ENCODE measurements at regions not wholly inside any gene's neighbourhood (a gene's known extent, or its start where the extent isn't known, plus 50 kb on each side); places are given as distances from the start of the nearest gene placed in this dataset.

DNA sequence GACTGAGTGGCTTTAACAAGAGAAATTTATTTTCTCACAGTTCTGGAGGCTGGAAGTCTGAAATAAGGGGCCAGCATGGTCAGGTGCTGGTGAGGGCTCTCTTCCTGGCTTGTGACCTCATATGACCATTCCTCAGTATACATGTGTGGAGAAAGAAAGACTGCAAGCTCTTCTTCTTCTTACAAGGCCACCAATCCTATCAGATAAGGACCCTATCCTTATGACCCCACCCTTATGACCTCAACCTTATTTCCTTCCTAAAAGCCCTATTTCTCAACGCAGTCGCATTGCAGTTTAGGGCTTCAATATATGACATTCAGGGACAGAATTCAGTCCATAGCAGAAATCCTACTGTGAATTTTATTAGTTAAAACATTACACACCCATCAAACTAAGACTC is 124.4 kb upstream of the RAG2 start:
- intact Hi-C loops (cut with micrococcal nuclease), result no loop called here
- no peak overlapping the region for H3K4me3 ChIP-seq (ENCODE audit: low read length in 2 of 2)
- no peaks in the 10 kb centered on the region for H3K27me3 ChIP-seq (ENCODE audit: insufficient read depth, low read length)
- H3K27ac ChIP-seq (ENCODE audit: low read depth, low read length), result no peak overlapping the region
- H3K4me1 ChIP-seq (ENCODE audit: insufficient read depth, low read length), result no peaks in the 10 kb centered on the region
- Mint-ChIP-seq H3K4me3 (no peak overlapping the region), H3K27me3 (peaks cover 12 to 21% of the 10 kb centered on the region in 2 donors), H3K9me3 (no peaks in the 10 kb centered on the region), H3K27ac (no peak overlapping the region), H3K36me3 (no peaks in the 10 kb centered on the region), H3K4me1 (no peaks in the 10 kb centered on the region)
- no peaks in the 10 kb centered on the region for H3K36me3 ChIP-seq (ENCODE audit: insufficient read depth, low read length)
- no peaks in the 10 kb centered on the region for H3K9me3 ChIP-seq (ENCODE audit: control insufficient read depth in 1 of 2, low read length in 2 of 2)
- ChIA-PET POLR2A (ENCODE audit: partially characterized antibody) (no interaction called here), CTCF (ENCODE audit: partially characterized antibody) (interaction anchor here (3.0 kb wide), 1 partner anchor 25 kb away, joined by 12 read pairs; no protein-coding TSS in a partner anchor)
- DNase-seq, result no peak

DNA sequence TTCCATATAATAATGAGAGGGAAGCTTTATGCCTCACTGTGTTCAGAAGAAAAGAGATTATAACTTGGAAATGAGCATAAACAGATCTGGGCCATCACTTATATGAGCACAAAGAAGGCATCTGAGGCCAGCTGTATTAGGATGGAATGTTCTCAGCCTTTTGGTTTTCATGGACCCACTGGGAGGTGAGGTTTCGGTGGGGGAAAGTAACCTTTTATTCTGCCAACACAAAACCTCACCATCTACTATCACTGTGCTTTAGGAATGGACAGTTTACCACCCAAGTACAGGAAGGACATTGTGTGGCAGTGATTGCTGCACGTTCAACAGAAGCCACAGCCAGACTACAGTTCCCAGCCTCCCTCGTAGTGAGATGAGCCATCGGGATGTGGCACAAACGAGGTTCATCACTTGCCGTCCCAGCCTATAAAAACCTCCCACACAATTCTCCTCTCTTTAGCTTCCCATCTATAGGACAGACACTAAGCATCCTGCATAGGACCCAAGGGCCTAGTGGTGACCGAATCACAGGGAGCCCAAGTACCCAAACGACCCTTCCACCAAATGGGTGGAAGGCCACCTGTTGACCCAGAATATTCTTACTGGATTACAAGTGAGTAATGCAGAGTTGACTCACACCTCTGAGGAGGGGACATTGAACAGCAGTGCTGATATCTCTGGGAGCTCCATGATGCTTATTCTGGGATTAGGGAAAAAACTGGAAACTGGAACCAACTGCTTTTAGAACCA is 121.5 kb upstream of the RAG2 start:
- POLR2A ChIA-PET (ENCODE audit: partially characterized antibody), result no interaction called here
- H3K27ac Mint-ChIP-seq, result no peak overlapping the region
- no peaks in the 10 kb centered on the region for H3K4me1 Mint-ChIP-seq

DNA sequence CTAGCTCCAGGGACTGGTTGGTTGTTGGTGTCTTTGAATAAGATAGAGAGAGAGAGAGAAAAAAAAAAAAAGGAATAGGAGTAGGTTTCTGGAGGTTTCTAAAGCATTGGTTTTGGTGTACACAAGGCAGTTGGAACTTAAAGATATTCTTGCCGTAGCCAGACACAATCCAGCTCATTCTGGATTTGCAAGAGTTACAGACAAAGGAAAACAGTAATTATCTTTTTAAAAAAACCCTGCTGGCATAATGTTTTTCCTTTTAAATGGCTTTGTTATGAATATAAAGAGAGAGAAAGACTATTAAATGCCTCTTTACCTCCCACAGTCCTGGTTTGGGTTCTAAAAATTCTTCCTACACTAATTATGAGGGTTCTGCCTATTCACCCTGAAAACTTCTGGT is 120.4 kb upstream of the RAG2 start:
- intact Hi-C loops (cut with micrococcal nuclease), result no loop called here
- Histone ChIP-seq H3K36me3 (ENCODE audit: insufficient read depth, low read length) (no peaks in the 10 kb centered on the region), H3K27me3 (ENCODE audit: insufficient read depth, low read length) (no peaks in the 10 kb centered on the region), H3K27ac (ENCODE audit: low read depth, low read length) (no peak overlapping the region), H3K9me3 (ENCODE audit: control insufficient read depth in 1 of 2, low read length in 2 of 2) (no peaks in the 10 kb centered on the region), H3K4me3 (ENCODE audit: low read length in 2 of 2) (no peak overlapping the region), H3K4me1 (ENCODE audit: insufficient read depth, low read length) (no peaks in the 10 kb centered on the region)
- POLR2A ChIA-PET (ENCODE audit: partially characterized antibody), result no interaction called here
- Mint-ChIP-seq H3K9me3 (peaks cover 0 to 1% (median 0%) of the 10 kb centered on the region in 8 donors), H3K4me3 (no peak overlapping the region), H3K27ac (no peak overlapping the region), H3K36me3 (no peaks in the 10 kb centered on the region), H3K4me1 (no peaks in the 10 kb centered on the region), H3K27me3 (peaks cover 3 to 16% of the 10 kb centered on the region in 2 donors)
- CTCF ChIA-PET (ENCODE audit: partially characterized antibody), result interaction anchor here (1.4 kb wide), 1 partner anchor 29 kb away, joined by 8 read pairs; no protein-coding TSS in a partner anchor
- DNase-seq, result no peak

More for the DNA sequence above, 121.5 kb upstream of the RAG2 start:
- no peaks in the 10 kb centered on the region for H3K36me3 Mint-ChIP-seq
- Histone ChIP-seq H3K9me3 (ENCODE audit: control insufficient read depth in 1 of 2, low read length in 2 of 2) (no peaks in the 10 kb centered on the region), H3K27me3 (ENCODE audit: insufficient read depth, low read length) (no peaks in the 10 kb centered on the region), H3K4me1 (ENCODE audit: insufficient read depth, low read length) (no peaks in the 10 kb centered on the region), H3K4me3 (ENCODE audit: low read length in 2 of 2) (no peak overlapping the region), H3K27ac (ENCODE audit: low read depth, low read length) (no peak overlapping the region), H3K36me3 (ENCODE audit: insufficient read depth, low read length) (no peaks in the 10 kb centered on the region)
- peaks cover 4 to 17% of the 10 kb centered on the region in 2 donors for H3K27me3 Mint-ChIP-seq
- H3K9me3 Mint-ChIP-seq, result peaks cover 0 to under 1% (median 0%) of the 10 kb centered on the region in 8 donors
- DNase-seq, result no peak
- CTCF ChIA-PET (ENCODE audit: partially characterized antibody), result interaction anchor here (0.7 to 1.2 kb wide), 2 partner anchors 9 to 17 kb away, joined by 3 to 4 read pairs; no protein-coding TSS in a partner anchor
- intact Hi-C loops (cut with micrococcal nuclease), result no loop called here
- H3K4me3 Mint-ChIP-seq, result no peak overlapping the region

DNA sequence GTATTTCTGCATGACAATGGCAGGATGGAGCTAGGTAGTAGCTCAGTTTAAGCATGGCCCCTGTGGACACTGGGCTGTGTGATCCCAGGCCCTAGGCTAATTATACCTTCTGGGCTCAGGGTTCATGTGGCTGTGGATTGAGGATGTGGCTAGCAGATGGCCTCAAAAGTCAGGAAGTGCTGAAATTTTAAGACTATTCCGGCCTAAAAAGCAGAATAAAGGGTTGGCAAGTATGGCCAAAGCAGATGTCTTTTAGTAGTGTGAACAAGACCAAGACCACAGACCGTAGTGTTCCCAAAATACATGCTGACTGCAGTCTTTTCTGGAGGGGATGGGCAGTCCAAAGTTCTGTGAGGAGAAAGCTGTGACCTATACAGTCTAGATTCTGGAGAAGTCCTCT is 115.7 kb upstream of the RAG2 start:
- H3K4me3 Mint-ChIP-seq, result no peak overlapping the region
- Histone ChIP-seq H3K36me3 (ENCODE audit: insufficient read depth, low read length) (no peaks in the 10 kb centered on the region), H3K27ac (ENCODE audit: low read depth, low read length) (no peak overlapping the region), H3K9me3 (ENCODE audit: control insufficient read depth in 1 of 2, low read length in 2 of 2) (no peaks in the 10 kb centered on the region), H3K27me3 (ENCODE audit: insufficient read depth, low read length) (no peaks in the 10 kb centered on the region), H3K4me1 (ENCODE audit: insufficient read depth, low read length) (no peaks in the 10 kb centered on the region), H3K4me3 (ENCODE audit: low read length in 2 of 2) (no peak overlapping the region)
- ChIA-PET CTCF (ENCODE audit: partially characterized antibody) (no interaction called here), POLR2A (ENCODE audit: partially characterized antibody) (no interaction called here)
- DNase-seq, result no peak
- intact Hi-C loops (cut with micrococcal nuclease), result no loop called here
- H3K27me3 Mint-ChIP-seq, result peaks cover 7 to 8% of the 10 kb centered on the region in 2 donors
- H3K9me3 Mint-ChIP-seq, result peaks cover 0 to 1% (median 0%) of the 10 kb centered on the region in 8 donors
- no peak overlapping the region for H3K27ac Mint-ChIP-seq
- no peaks in the 10 kb centered on the region for H3K36me3 Mint-ChIP-seq
- H3K4me1 Mint-ChIP-seq, result no peaks in the 10 kb centered on the region

DNA sequence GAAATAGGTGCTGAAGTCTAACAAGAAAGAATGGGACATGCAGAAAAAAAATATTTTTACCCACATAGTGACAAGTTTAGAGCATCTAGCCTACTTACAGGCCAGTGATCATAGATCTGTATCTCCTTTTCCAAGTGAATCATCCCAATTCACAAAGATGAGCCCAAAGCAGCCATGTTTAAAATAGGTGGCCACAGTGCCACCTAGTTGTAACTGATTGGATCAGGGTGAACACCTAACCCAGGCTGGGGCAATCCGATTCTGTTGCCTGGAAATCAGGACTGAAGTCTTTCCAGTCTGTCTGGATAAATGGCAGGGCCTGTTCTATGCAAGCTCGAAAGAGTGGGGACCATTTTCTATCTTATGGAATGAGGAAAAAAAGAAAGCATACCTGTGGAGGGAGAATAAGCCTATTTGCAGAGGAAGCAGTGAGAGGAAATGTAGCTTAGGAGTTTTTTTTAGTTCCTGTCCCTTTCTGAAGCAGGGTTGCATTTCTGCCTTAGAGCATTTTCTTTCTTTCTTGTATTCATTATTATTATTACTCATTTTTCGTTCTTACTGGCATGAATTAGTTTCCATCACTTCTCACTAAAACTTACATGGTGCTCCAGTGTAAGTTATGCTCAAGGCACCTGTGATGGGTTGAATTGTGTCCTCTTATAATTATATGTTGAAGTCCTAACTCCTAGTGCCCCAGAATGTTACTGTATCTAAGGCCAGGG is 113.2 kb upstream of the RAG2 start:
- intact Hi-C loops (cut with micrococcal nuclease), result no loop called here
- CTCF ChIA-PET (ENCODE audit: partially characterized antibody), result interaction anchor here (1.1 to 3.1 kb wide), 2 partner anchors 8 to 147 kb away, joined by 3 to 10 read pairs; no protein-coding TSS in a partner anchor

More for the DNA sequence above, 113.2 kb upstream of the RAG2 start:
- Mint-ChIP-seq H3K4me1 (no peaks in the 10 kb centered on the region), H3K9me3 (peaks cover 0 to 1% (median 0%) of the 10 kb centered on the region in 8 donors), H3K4me3 (no peak overlapping the region), H3K36me3 (no peaks in the 10 kb centered on the region), H3K27me3 (peaks cover 8 to 12% of the 10 kb centered on the region in 2 donors), H3K27ac (no peak overlapping the region)
- Histone ChIP-seq H3K36me3 (ENCODE audit: insufficient read depth, low read length) (no peaks in the 10 kb centered on the region), H3K27me3 (ENCODE audit: insufficient read depth, low read length) (no peaks in the 10 kb centered on the region), H3K4me1 (ENCODE audit: insufficient read depth, low read length) (no peaks in the 10 kb centered on the region), H3K4me3 (ENCODE audit: low read length in 2 of 2) (no peak overlapping the region), H3K27ac (ENCODE audit: low read depth, low read length) (no peak overlapping the region), H3K9me3 (ENCODE audit: control insufficient read depth in 1 of 2, low read length in 2 of 2) (no peaks in the 10 kb centered on the region)
- DNase-seq, result no peak
- POLR2A ChIA-PET (ENCODE audit: partially characterized antibody), result no interaction called here

Measured in CD4-positive, alpha-beta memory T cell (primary cell).